Suprapubic skin (tissue), 4 donors: ENCODE measurements at regions not wholly inside any gene's neighbourhood (a gene's known extent, or its start where the extent isn't known, plus 50 kb on each side); places are given as distances from the start of the nearest gene placed in this dataset.

ENCODE experiments used
- EP300 ChIP-seq: sonication (generic); formaldehyde crosslinking; IDR thresholded peaks from one replicate; pipeline ENCODE4 v1.6.1; 2017; ENCODE audit warnings: antibody characterized with exemption
- POLR2AphosphoS5 ChIP-seq, 3 donors: sonication (generic); formaldehyde crosslinking; IDR thresholded peaks; one replicate each; pipeline ENCODE4 v1.6.1; 2017; ENCODE audit warnings: antibody characterized with exemption in 3 of 3
- TF ChIP-seq, protein P1 (sequence below), 2 donors: fragments of 200-600 bp in 1 of 2; fragments of 450-650 bp in 1 of 2; sonication (generic) in 1 of 2; IDR thresholded peaks; one replicate each; pipeline ENCODE4 v1.5.1; 2016 to 2019; ENCODE audit warnings: antibody characterized with exemption in 2 of 2, mild to moderate bottlenecking in 1 of 2, moderate library complexity in 1 of 2

DNA sequence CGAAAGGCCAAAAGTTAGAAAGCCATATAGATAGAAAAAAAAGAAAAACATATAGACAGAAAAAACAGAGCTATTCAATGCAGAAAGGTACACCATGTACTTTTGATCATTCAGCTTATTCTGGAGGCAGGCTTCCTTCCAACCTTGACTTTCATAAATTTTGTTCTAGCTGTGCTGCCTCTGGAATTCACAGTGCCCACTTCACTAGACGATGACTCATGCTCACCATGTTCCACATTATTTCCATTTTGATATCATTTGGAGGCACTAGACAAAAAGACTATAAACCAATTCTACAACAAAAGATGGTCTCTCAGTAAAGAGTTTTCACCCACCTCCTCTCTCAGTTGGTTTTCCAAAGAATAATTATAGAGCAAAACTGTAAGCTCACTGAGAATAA lies 229.0 kb upstream of the IPO5 start:
- TF ChIP-seq, protein P1, sequence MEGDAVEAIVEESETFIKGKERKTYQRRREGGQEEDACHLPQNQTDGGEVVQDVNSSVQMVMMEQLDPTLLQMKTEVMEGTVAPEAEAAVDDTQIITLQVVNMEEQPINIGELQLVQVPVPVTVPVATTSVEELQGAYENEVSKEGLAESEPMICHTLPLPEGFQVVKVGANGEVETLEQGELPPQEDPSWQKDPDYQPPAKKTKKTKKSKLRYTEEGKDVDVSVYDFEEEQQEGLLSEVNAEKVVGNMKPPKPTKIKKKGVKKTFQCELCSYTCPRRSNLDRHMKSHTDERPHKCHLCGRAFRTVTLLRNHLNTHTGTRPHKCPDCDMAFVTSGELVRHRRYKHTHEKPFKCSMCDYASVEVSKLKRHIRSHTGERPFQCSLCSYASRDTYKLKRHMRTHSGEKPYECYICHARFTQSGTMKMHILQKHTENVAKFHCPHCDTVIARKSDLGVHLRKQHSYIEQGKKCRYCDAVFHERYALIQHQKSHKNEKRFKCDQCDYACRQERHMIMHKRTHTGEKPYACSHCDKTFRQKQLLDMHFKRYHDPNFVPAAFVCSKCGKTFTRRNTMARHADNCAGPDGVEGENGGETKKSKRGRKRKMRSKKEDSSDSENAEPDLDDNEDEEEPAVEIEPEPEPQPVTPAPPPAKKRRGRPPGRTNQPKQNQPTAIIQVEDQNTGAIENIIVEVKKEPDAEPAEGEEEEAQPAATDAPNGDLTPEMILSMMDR (IDR thresholded peaks at IDR 0.05) = no peak
- TF ChIP-seq EP300 (no peak), POLR2AphosphoS5 (IDR thresholded peaks at IDR 0.05) (no peak)
